HG03442 (cell line): ENCODE measurements at regions not wholly inside any gene's neighbourhood (a gene's known extent, or its start where the extent isn't known, plus 50 kb on each side); places are given as distances from the start of the nearest gene placed in this dataset.
"Not testable (repeated sequence)": the region's sequence is repeated elsewhere in the genome, so short reads cannot be mapped to it uniquely, and the experiment has no call there.

Source experiments
- ATAC-seq: cut with Tn5 transposase; IDR thresholded peaks from one replicate; pipeline ENCODE4 v1.9.1; 2021; ENCODE audit warnings: mild to moderate bottlenecking, moderate library complexity; ENCODE audit not compliant: unreplicated experiment

DNA sequence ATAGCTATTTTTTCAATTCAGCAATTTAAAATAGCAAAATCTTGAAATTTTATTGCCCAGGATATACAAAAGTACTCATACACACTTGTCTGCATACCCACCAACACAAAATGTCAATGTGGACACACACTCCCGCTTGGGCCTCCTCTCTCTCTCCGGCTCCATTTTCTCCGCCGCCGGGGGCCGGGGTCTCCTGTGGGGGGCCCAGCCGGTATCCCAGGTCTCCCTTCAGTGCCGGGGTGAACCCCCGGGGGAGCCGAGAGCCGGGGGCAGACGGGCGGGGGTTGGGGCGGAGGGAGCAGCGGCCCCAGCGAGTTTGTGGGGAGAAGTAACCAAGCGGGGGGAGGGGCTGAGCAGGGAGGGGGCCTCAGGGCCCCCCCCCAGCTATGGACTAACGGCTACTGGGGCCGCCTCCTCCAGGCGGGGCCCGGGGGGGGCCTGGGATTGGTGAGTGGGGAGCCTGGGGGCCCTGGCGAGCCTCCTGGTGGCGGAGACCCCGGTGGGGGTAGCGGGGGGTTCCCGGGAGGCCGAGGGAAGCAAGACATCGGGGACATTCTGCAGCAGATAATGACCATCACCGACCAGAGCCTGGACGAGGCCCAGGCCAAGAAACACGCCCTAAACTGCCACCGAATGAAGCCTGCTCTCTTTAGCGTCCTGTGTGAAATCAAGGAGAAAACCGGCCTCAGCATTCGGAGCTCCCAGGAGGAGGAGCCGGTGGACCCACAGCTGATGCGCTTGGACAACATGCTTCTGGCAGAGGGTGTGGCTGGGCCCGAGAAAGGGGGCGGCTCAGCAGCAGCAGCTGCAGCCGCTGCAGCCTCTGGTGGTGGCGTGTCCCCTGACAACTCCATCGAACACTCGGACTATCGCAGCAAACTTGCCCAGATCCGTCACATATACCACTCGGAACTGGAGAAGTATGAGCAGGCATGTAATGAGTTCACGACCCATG, 56.6 kb downstream of the CHST2 start:
- not testable (repeated sequence) for ATAC-seq

DNA sequence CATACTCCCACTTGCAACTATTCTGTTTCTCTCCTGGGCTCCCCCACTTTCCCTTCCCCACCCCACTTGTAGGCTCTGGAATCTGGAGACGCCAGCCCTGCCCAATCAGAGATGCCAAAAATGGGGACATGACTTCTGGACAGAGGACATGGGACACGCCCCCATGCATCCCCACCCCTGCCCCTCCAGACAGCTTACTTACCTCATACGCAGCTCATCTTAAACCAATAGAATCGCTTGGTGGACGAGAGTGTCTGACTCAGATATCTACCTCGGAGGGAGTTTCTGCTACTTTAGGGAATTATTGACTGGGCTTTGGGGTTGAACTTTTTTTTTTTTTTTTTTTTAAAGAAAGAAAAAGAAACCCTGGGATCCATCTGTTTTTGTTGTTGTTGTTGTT, 58.4 kb downstream of the CHST2 start:
- peak; percentile 53 for ATAC-seq

- ATAC-seq = not testable (repeated sequence)
Measured at GRCh38 chr3:143178775-143179548, 59.4 kb downstream of the CHST2 start.

DNA sequence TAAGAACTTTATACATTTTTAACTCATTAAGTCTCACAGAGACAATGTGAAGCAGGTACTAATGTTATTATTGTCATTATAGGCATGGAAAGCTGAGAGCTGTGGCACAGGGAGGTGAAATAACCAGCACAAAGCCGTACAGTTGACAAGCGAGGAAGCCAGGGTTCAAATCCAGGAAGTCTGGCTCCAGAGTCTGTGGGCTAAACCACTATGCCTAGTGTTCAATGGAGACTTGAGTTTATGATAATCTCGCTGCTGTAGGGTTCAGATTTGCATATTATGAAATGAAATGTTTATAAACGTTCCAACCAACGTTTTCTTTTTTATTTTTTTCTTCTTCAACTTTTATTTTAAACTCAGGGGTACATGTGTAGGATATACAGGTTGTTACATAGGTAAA, 60.0 kb downstream of the CHST2 start:
- no peak for ATAC-seq

DNA sequence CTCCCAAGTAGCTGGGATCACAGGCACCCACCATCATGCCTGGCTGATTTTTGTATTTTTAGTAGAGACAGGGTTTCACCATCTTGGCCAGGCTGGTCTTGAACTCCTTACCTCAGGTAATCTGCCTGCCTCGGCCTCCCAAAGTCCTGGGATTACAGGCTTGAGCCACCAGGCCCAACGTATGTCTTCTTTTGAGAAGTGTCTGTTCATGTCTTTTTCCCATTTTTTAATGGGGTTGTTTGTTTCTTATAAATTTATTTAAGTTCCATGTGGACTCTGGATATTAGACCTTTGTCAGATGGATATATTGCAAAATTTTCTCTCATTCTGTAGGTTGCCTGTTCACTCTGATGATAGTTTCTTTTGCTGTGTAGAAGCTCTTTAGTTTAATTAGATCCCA, 61.3 kb downstream of the CHST2 start:
- ATAC-seq = not testable (repeated sequence)

DNA sequence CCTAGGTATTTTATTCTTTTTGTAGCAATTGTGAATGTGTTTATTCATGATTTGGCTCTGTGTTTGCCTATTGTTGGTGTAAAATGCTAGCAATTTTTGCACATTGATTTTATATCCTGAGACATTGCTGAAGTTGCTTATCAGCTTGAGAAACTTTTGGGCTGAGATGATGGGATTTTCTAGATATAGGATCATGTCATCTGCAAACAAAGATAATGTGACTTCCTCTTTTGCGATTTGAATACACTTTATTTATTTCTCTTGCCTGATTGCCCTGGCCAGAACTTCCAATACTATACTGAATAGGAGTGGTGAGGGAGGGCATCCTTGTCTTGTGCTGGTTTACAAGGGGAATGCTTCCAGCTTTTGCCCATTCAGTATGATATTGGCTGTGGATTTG, 62.4 kb downstream of the CHST2 start:
- ATAC-seq = not testable (repeated sequence)

- ATAC-seq = no peak
Measured at GRCh38 chr3:143182866-143183664, 63.5 kb downstream of the CHST2 start.

DNA sequence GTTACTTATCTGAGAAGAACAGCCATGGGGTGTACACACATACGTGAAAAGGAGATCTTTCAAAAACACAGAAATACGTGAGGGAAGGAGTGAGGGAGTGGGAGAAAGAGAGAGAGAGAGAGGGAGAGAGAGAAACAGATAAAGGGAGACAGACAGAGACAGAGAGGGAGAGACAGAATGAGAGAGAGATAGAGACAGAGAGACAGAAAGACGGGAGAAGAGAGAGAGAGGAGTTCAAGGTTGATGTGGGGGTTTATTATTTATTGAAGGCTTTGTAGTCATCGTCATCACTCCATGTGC, 64.0 kb downstream of the CHST2 start:
- ATAC-seq = no peak

DNA sequence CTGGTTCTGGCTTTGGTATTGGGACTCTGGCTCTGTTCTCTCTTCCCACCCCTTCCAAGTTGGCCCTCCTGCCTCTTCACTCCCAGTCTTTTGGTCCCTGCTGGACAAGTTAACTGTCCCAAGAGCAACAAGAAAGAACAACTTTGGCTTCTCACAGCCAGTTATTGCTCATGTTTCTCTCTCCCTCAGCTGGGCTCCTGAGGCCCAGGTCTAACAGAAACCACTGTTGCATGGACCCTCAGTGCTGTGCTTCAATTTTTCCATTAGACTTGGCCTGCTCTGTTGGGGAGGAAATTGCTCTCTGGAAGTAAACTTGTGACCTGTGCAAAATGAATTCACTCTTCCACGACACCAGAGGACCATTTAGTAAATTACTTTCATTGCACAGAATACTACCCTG, 64.5 kb downstream of the CHST2 start:
- no peak for ATAC-seq

DNA sequence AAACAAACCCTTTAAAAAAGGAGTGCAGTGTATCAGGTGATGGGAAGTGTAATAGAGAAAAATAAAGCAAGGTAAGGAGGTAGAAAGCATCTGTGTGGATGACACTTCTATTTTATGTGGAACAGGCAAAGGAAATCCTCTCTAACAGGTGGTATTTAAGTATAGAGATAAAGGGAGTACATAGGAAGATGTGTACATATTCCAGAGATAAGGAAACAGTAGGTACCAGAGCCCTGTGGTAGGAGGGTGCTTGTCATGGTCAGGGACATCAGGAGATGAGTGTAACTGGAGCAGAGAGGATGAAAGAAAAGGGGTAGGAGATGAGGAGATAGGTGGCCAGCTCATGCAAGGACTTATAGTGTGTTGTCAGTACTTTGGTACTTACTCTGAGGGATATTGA, 65.8 kb downstream of the CHST2 start:
- ATAC-seq = no peak

DNA sequence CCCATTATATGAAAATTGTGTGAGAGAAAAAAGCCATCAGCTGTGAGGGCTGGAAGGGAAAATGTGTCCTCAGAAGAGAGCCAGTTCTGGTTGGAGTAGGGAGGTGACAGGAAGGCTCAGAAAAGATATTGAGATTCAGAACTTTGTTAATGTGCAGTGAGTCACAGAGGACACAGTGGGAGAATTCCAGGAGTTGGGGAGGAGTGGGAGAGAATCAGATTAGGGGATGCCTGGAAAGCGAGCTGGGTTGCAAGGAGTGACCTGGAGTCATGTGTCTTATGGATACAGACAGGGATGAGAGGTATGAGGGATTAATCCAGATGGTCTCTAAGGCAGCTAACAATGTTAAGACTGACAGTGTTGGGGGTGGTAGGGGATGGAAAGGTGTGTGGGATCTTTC, 67.5 kb downstream of the CHST2 start:
- ATAC-seq = no peak

- no peak for ATAC-seq
Measured at GRCh38 chr3:143188881-143189280, 69.3 kb downstream of the CHST2 start.

DNA sequence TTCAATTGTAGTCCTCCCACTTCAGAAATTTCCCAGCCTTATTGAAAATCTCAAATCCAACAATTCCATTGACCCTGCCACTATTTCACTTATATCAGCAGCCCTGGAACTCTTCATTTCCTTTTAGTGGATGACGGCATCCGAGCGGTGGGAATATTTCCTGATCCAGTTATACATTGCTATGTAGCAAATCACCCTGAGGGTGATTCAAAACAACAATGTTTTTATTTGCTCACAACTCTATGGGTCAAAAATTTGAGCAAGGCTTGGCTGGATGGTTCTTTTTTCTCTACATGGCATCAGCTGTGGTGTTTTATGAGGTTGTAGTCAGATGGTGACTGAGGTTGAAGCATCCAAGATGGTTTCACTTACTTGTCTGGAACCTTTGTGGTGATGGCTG, 70.5 kb downstream of the CHST2 start:
- ATAC-seq = no peak

DNA sequence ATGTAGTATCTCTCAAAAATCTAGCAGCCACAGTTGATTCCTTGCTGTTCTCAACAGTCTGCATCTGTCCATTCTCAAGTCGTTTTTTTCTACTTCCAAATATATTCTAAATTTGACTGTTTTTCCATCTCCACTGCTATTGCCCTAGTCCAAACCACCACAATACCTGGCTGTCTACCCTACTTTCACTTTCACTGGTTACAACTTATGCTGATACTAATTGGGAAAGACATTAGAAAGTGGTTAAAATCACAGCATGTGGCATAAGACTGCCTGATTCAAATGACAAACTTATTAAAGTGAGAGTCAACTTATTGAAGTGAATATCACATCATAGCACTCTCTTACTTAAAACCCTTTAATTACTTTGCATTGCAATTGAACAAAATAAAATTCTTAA, 72.6 kb downstream of the CHST2 start:
- no peak for ATAC-seq

- no peak for ATAC-seq
Measured at GRCh38 chr3:143200001-143200924, 80.7 kb downstream of the CHST2 start.

GRCh38 chr3:143201045-143201444, 81.5 kb downstream of the CHST2 start:
- no peak for ATAC-seq

DNA sequence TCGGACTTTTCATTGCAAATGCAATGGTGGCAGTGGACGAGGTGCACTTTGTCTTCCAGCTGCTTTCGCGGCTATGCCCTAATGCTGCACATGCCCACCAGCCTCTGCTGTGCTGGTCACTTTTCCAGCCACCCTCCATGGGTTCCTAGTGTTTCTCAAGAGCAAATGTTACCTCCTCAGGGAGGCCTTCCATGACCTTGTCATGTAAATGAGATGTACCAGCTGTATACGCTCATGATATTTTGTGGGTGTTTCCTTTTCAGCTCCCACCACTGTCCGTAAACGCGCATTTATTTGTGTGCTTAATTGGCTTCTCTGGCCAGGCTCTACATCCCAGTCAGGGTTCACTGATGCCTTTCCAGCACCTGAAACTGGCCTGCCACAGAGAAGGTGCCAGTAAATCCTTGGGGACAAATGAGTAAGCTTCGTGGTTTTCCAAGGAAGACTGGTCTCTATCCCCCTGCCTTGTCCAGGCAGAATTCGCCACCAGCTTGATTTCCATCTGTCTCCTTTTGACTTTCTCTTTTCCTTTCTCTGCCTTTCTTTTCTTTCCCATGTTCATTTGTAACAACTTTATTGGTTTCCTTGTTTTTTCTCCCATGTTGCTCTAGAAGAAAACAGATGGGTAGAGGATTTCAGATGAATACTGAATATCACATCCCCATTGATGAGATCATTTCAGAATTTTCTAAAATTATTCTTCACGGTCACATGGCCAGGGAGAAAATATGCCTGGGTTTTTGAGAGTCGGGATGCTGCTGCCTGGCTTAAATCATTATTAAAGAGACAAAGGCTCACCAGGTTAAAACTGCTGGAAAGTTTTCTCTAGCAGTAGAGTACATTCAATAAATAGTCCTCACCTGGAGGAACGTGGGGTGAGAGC, 82.5 kb downstream of the CHST2 start:
- no peak for ATAC-seq

DNA sequence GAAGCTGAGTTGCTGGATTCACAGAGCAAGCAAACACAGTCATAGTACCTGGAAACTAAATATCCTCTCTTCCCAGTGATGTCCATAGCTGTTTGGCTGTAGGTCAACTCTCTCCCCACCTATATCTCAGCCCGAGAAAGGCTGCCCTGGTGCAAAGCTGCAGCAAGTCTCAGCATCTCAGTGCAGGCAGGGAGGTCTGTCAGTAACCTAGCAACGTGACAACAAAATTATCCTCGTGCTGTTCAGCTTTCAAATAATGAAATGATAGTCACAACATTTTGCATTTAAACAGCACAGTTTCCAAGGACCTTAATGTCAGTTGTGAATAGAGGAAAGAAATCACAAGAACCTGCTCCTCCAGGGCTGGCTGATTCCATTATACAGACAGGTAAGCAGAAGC, 83.6 kb downstream of the CHST2 start:
- no peak for ATAC-seq

- no peak for ATAC-seq
Measured at GRCh38 chr3:143203848-143204247, 84.3 kb downstream of the CHST2 start.
